OCI-LY7 (cell line): ENCODE measurements at regions not wholly inside any gene's neighbourhood (a gene's known extent, or its start where the extent isn't known, plus 50 kb on each side); places are given as distances from the start of the nearest gene placed in this dataset.

ENCODE experiments used
- BruUV-seq: library from RNA; stranded (reverse); fragments of 400-500 nt; replicated peaks from 2 replicates; lab custom pipeline; 2021; lab: Mats Ljungman, UMichigan
- CTCF ChIA-PET: fragments of 300-600 bp; sonication (Branson Sonifier 250); formaldehyde crosslinking; loops from one replicate; lab custom pipeline; 2022; ENCODE audit warnings: antibody characterized with exemption; ENCODE audit not compliant: unreplicated experiment; lab: Charles Lee
- POLR2A ChIA-PET: fragments of 300-600 bp; sonication (Branson Sonifier 250); formaldehyde crosslinking; loops from one replicate; lab custom pipeline; 2022; ENCODE audit warnings: antibody characterized with exemption; lab: Charles Lee
- DNase-seq: peaks from one replicate; pipeline ENCODE4 v3.0.0-alpha.2; 2015; ENCODE audit warnings: low spot score
- H2AFZ ChIP-seq: fragments of 200-600 bp; sonication (generic), shearing (Covaris generic); 2 replicates; pipeline ENCODE4 v1.6.1; 2014; ENCODE audit warnings: mild to moderate bottlenecking, antibody characterized with exemption, low read length, moderate library complexity
- H3K27ac ChIP-seq: fragments of 200-600 bp; sonication (generic); 2 replicates; pipeline ENCODE4 v1.5.1; 2014; ENCODE audit warnings: mixed run types, low read depth, mild to moderate bottlenecking, moderate library complexity, low read length, inconsistent platforms; ENCODE audit not compliant: poor library complexity, severe bottlenecking
- H3K36me3 ChIP-seq: fragments of 200-600 bp; sonication (generic); 2 replicates; pipeline ENCODE4 v1.6.1; 2014; ENCODE audit warnings: mild to moderate bottlenecking, antibody characterized with exemption, low read length, moderate library complexity, mixed read lengths; ENCODE audit not compliant: insufficient read depth
- H3K4me1 ChIP-seq: fragments of 200-600 bp; sonication (generic); 2 replicates; pipeline ENCODE4 v1.5.1; 2014; ENCODE audit warnings: mild to moderate bottlenecking, low read length; ENCODE audit not compliant: insufficient read depth, poor library complexity, severe bottlenecking
- H3K4me2 ChIP-seq: fragments of 200-600 bp; sonication (generic); 2 replicates; pipeline ENCODE4 v1.6.1; 2014; ENCODE audit warnings: mild to moderate bottlenecking, low read length
- H3K4me3 ChIP-seq: fragments of 200-600 bp; sonication (generic); 2 replicates; pipeline ENCODE4 v1.5.1; 2014; ENCODE audit warnings: mild to moderate bottlenecking, low read depth, low read length; ENCODE audit not compliant: poor library complexity, severe bottlenecking
- H3K79me2 ChIP-seq: fragments of 200-600 bp; sonication (generic); 2 replicates; pipeline ENCODE4 v1.6.1; 2016; ENCODE audit warnings: low read depth, mild to moderate bottlenecking, low read length, moderate library complexity, mixed read lengths; ENCODE audit not compliant: insufficient read depth
- H3K9me2 ChIP-seq: fragments of 200-600 bp; sonication (generic); 2 replicates; pipeline ENCODE4 v1.6.1; 2016; ENCODE audit warnings: mild to moderate bottlenecking, low read length, mixed read lengths; ENCODE audit not compliant: insufficient read depth
- H3K9me3 ChIP-seq: fragments of 200-600 bp; sonication (generic); 2 replicates; pipeline ENCODE4 v1.6.1; 2014; ENCODE audit warnings: mild to moderate bottlenecking, mixed run types, low read length, mixed read lengths
- H4K20me1 ChIP-seq: fragments of 200-600 bp; sonication (generic); 2 replicates; pipeline ENCODE4 v1.6.1; 2014; ENCODE audit warnings: mild to moderate bottlenecking, antibody characterized with exemption, low read length, moderate library complexity, mixed read lengths; ENCODE audit not compliant: insufficient read depth
- EZH2phosphoT487 ChIP-seq: fragments of 200-600 bp; sonication (generic); IDR thresholded peaks from 2 replicates; pipeline ENCODE4 v1.6.1; 2018; ENCODE audit warnings: low read depth, borderline replicate concordance, mild to moderate bottlenecking, mixed run types, antibody characterized with exemption, low read length, moderate library complexity, mixed read lengths
- intact Hi-C: fragments of 100-400 bp; cut with micrococcal nuclease; formaldehyde crosslinking; loops from one replicate; pipeline ENCODE4 v1.10.0; 2022; ENCODE audit not compliant: unreplicated experiment
- TF ChIP-seq, protein P1 (sequence below): fragments of 200-600 bp; sonication (generic); conservative IDR thresholded peaks from 2 replicates; pipeline ENCODE4 v1.5.1; 2014; ENCODE audit warnings: mild to moderate bottlenecking, antibody characterized with exemption, low read length, moderate library complexity, mixed read lengths

DNA sequence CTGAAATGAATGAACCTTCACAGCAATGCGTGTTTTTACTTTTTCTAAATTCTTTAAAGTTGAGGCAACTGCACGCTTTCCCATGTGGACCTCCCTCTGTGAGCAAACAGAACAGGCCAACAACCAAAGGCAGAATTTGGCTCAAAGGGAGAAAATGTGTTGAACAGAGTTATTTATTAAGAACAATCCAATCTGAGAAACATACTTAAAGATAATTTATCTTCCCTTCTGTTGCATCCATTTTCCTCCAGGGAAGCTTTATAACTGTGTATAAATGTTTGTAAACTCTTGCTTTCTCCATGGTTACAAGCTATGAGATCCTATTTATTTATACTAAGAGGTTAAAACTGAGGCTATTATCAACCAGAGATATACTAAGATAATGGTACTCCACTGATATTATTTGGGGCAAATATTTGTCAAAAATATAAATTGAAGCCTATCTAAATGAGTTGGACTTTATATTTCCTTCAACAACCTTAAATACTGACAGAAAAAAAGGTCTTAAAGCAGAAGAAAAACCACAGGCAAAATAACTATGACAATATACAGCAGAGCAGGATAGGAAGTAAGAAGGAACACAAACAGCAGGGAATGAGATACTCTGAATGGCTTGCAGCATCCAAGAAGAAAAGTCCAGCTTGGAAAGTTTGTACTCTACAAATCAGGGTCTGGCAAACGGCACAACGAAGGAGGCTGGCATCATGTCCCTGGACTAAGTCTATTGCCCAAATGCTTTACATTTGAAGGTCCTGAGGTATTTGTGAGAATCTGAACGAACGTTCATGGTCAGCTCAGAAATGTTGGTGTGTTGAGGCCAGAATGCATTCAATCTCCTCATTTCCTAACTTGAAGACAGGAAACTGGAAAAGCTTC, 663.2 kb upstream of the INTU start:
- Histone ChIP-seq H3K9me3 (no peaks in the 10 kb centered on the region), H3K4me3 (no peak overlapping the region), H3K4me1 (no peaks in the 10 kb centered on the region), H2AFZ (no peak overlapping the region), H4K20me1 (no peaks in the 10 kb centered on the region), H3K4me2 (no peak overlapping the region), H3K27ac (no peak overlapping the region), H3K36me3 (no peaks in the 10 kb centered on the region), H3K79me2 (no peaks in the 10 kb centered on the region), H3K9me2 (no peaks in the 10 kb centered on the region)
- no peak for DNase-seq
- no TSS peak for BruUV-seq
- CTCF ChIA-PET, result no interaction called here
- TF ChIP-seq, protein P1, sequence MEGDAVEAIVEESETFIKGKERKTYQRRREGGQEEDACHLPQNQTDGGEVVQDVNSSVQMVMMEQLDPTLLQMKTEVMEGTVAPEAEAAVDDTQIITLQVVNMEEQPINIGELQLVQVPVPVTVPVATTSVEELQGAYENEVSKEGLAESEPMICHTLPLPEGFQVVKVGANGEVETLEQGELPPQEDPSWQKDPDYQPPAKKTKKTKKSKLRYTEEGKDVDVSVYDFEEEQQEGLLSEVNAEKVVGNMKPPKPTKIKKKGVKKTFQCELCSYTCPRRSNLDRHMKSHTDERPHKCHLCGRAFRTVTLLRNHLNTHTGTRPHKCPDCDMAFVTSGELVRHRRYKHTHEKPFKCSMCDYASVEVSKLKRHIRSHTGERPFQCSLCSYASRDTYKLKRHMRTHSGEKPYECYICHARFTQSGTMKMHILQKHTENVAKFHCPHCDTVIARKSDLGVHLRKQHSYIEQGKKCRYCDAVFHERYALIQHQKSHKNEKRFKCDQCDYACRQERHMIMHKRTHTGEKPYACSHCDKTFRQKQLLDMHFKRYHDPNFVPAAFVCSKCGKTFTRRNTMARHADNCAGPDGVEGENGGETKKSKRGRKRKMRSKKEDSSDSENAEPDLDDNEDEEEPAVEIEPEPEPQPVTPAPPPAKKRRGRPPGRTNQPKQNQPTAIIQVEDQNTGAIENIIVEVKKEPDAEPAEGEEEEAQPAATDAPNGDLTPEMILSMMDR, result no peak
- no peak for TF ChIP-seq EZH2phosphoT487
- POLR2A ChIA-PET, result interaction anchor here (0.7 kb wide), 1 partner anchor 10 kb away, joined by 4 read pairs; no protein-coding TSS in a partner anchor
- intact Hi-C loops, result no loop called here

- Histone ChIP-seq H4K20me1 (no peaks in the 10 kb centered on the region), H3K4me3 (no peak overlapping the region), H2AFZ (no peak overlapping the region), H3K36me3 (no peaks in the 10 kb centered on the region), H3K27ac (no peak overlapping the region), H3K4me1 (no peaks in the 10 kb centered on the region), H3K9me3 (no peaks in the 10 kb centered on the region), H3K4me2 (no peak overlapping the region), H3K9me2 (no peaks in the 10 kb centered on the region), H3K79me2 (no peaks in the 10 kb centered on the region)
- intact Hi-C loops, result no loop called here
- no TSS peak for BruUV-seq
- DNase-seq, result no peak
- POLR2A ChIA-PET, result no interaction called here
- CTCF ChIA-PET, result no interaction called here
- TF ChIP-seq, protein P1, result no peak
Observed at GRCh38 chr4:126973201-126973600, 659.6 kb upstream of the INTU start.
